Glutamatergic neuron (in vitro differentiated cells): ENCODE measurements at regions not wholly inside any gene's neighbourhood (a gene's known extent, or its start where the extent isn't known, plus 50 kb on each side); places are given as distances from the start of the nearest gene placed in this dataset.

Experiments
- DNase-seq: peaks from one replicate; pipeline ENCODE4 v3.0.0; 2022
- H3K27ac Mint-ChIP-seq: one replicate; pipeline ENCODE4 v1.8.0; 2020; ENCODE audit warnings: mild to moderate bottlenecking, mixed read lengths, inconsistent platforms; ENCODE audit not compliant: unreplicated experiment
- H3K27me3 Mint-ChIP-seq: one replicate; pipeline ENCODE4 v1.8.0; 2020; ENCODE audit warnings: mild to moderate bottlenecking, moderate library complexity, mixed read lengths, inconsistent platforms; ENCODE audit not compliant: unreplicated experiment
- H3K36me3 Mint-ChIP-seq: one replicate; pipeline ENCODE4 v1.8.0; 2020; ENCODE audit warnings: mild to moderate bottlenecking, mixed read lengths, inconsistent platforms; ENCODE audit not compliant: unreplicated experiment
- H3K4me1 Mint-ChIP-seq: one replicate; pipeline ENCODE4 v1.8.0; 2020; ENCODE audit warnings: mild to moderate bottlenecking, low read depth, mixed read lengths, inconsistent platforms; ENCODE audit not compliant: unreplicated experiment
- H3K4me3 Mint-ChIP-seq: one replicate; pipeline ENCODE4 v1.8.0; 2020; ENCODE audit warnings: mild to moderate bottlenecking, mixed read lengths, inconsistent platforms; ENCODE audit not compliant: unreplicated experiment
- H3K9me3 Mint-ChIP-seq: one replicate; pipeline ENCODE4 v1.8.0; 2020; ENCODE audit warnings: mild to moderate bottlenecking, moderate library complexity, mixed read lengths, inconsistent platforms; ENCODE audit not compliant: unreplicated experiment
- TF ChIP-seq, protein P1 (sequence below): fragments of 200-600 bp; sonication (generic); IDR thresholded peaks from one replicate; pipeline ENCODE4 v1.5.0; 2021; ENCODE audit not compliant: partially characterized antibody, unreplicated experiment

DNA sequence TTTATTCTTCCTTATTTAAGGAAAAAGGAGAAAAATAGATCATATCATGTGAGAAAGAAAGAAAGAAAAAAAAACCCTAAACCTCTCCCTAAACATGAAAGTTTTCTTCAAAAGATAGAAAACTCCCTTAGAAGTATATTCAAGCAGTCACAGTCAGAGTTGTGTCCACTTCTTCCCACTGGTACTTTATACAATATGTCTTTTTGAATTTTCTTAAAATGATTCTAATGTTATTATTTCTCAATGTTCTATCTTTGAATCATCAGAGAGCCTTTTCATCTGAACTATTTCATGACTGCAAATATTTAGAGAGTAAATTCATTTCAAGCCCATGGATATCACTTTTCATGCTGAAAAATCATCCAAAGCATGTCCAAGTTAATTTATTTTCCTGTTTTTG, 205.2 kb upstream of the SPOPL start:
- no peaks in the 10 kb centered on the region for H3K4me1 Mint-ChIP-seq
- no peak overlapping the region for H3K4me3 Mint-ChIP-seq
- no peaks in the 10 kb centered on the region for H3K27me3 Mint-ChIP-seq
- TF ChIP-seq, protein P1, sequence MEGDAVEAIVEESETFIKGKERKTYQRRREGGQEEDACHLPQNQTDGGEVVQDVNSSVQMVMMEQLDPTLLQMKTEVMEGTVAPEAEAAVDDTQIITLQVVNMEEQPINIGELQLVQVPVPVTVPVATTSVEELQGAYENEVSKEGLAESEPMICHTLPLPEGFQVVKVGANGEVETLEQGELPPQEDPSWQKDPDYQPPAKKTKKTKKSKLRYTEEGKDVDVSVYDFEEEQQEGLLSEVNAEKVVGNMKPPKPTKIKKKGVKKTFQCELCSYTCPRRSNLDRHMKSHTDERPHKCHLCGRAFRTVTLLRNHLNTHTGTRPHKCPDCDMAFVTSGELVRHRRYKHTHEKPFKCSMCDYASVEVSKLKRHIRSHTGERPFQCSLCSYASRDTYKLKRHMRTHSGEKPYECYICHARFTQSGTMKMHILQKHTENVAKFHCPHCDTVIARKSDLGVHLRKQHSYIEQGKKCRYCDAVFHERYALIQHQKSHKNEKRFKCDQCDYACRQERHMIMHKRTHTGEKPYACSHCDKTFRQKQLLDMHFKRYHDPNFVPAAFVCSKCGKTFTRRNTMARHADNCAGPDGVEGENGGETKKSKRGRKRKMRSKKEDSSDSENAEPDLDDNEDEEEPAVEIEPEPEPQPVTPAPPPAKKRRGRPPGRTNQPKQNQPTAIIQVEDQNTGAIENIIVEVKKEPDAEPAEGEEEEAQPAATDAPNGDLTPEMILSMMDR: no peak
- no peak for DNase-seq
- H3K9me3 Mint-ChIP-seq: no peaks in the 10 kb centered on the region
- no peaks in the 10 kb centered on the region for H3K36me3 Mint-ChIP-seq
- no peak overlapping the region for H3K27ac Mint-ChIP-seq

DNA sequence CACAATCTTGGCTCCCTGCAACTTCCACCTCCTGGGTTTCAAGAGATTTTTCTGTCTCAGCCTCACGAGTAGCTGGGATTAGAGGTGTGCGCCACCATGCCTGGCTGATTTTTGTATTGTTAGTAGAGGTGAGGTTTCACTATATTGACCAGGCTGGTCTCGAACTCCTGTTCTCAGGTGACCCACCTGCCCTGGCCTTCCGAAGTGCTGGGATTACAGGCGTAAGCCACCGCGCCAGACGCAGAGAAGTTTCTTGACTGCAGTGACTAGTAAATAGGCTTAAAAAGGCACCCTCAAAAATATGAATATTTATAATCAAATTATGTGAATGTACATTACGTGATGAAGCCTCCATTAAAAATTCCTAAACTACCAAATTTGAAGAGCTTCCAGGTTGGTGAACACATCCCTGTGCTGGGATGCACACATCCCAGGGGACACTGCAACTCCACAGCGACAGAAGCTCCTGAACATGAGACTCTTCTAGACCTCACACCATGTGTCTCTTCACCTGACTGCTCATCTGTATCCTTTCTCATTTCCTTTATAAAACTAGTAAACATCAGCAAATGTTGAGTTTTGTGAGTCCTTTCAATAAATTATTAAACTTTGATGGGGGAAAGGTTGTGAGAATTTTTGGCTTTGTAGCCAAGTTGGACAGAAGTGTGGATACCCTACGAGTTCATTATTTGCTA, 203.3 kb upstream of the SPOPL start:
- no peaks in the 10 kb centered on the region for H3K4me1 Mint-ChIP-seq
- TF ChIP-seq, protein P1: no peak
- H3K36me3 Mint-ChIP-seq: no peaks in the 10 kb centered on the region
- no peaks in the 10 kb centered on the region for H3K9me3 Mint-ChIP-seq
- H3K27me3 Mint-ChIP-seq: no peaks in the 10 kb centered on the region
- no peak overlapping the region for H3K27ac Mint-ChIP-seq
- H3K4me3 Mint-ChIP-seq: no peak overlapping the region
- no peak for DNase-seq

DNA sequence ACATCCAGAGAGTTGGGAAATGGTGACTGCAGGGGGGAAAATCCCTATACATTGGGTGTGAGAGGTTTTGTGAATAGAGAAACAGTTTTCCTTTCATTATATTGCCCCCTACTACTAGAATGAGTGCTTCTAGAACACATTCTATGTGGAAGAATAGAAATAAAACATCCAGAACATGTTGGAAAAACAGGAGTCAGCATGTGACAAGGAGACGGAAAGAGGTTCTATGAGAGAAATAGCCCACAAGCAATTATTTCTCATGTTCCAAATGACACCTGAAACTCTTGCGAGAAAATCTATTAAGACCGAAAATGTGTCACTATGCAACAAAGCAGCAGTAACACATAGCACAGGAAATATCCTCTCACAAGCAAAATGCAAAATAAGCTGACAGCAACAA, 202.7 kb upstream of the SPOPL start:
- H3K9me3 Mint-ChIP-seq: no peaks in the 10 kb centered on the region
- TF ChIP-seq, protein P1: no peak

DNA sequence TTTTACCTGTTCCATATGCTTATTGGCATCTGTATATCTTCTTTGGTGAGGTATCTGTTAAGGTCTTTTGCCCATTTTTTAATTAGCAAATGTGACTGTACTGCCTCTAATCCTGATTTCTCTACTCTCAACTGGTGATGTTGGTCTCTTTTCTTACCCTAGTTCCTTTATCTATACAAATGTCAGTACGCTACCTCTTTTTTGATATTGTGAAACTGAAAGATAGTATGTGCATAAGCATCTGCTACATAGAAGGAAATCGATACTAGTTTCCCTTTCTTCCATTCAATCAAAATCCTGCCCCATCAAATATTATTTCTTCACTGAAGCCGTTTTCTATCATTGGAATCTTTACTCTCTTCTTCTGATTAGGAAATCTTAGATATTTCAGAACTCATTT, 194.9 kb upstream of the SPOPL start:
- Mint-ChIP-seq H3K36me3 (no peaks in the 10 kb centered on the region), H3K4me3 (no peak overlapping the region), H3K9me3 (no peaks in the 10 kb centered on the region), H3K27me3 (peaks cover 2% of the 10 kb centered on the region), H3K27ac (no peak overlapping the region), H3K4me1 (no peaks in the 10 kb centered on the region)
- DNase-seq: no peak
- TF ChIP-seq, protein P1: no peak

More for the DNA sequence above, 202.7 kb upstream of the SPOPL start:
- H3K36me3 Mint-ChIP-seq: no peaks in the 10 kb centered on the region
- no peaks in the 10 kb centered on the region for H3K27me3 Mint-ChIP-seq
- no peaks in the 10 kb centered on the region for H3K4me1 Mint-ChIP-seq
- no peak overlapping the region for H3K27ac Mint-ChIP-seq
- H3K4me3 Mint-ChIP-seq: no peak overlapping the region
- no peak for DNase-seq

DNA sequence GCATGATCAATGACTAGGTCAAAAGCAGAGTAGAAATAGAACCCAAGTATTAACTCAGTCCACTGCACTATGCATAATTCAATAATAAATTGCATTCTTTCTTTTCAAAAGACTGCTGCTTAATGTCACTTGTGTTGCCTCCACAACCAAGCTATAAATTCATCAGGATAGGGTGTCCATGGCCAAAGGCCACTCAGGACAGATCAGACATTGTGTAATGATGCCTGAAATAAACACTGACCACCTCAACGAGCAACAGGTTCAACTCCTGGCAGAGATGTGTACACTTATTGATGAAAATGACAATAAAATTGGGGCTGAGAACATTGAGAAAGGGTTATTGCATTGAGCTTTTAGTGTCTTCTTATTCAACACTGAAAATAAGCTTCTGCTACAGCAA, 194.5 kb upstream of the SPOPL start:
- Mint-ChIP-seq H3K4me3 (no peak overlapping the region), H3K27me3 (peaks cover 2% of the 10 kb centered on the region), H3K27ac (no peak overlapping the region), H3K36me3 (no peaks in the 10 kb centered on the region), H3K9me3 (no peaks in the 10 kb centered on the region), H3K4me1 (no peaks in the 10 kb centered on the region)
- TF ChIP-seq, protein P1: no peak
- no peak for DNase-seq
